Panc1 (cell line): ENCODE measurements at regions not wholly inside any gene's neighbourhood (a gene's known extent, or its start where the extent isn't known, plus 50 kb on each side); places are given as distances from the start of the nearest gene placed in this dataset.

ENCODE experiments used
- CTCF ChIP-seq: fragments of 450-650 bp; IDR thresholded peaks from 2 replicates; pipeline ENCODE4 v1.5.1; 2017; ENCODE audit warnings: mild to moderate bottlenecking
- POLR2AphosphoS5 ChIP-seq: IDR thresholded peaks from 2 replicates; pipeline ENCODE4 v1.6.1; 2012; ENCODE audit warnings: mild to moderate bottlenecking, low read depth, low read length, moderate library complexity

GRCh38 chr6:170186006-170186935, 104.6 kb downstream of the DLL1 start:
- TF ChIP-seq CTCF: no peak
- no peak for TF ChIP-seq POLR2AphosphoS5
